SJCRH30 (cell line): ENCODE measurements at regions not wholly inside any gene's neighbourhood (a gene's known extent, or its start where the extent isn't known, plus 50 kb on each side); places are given as distances from the start of the nearest gene placed in this dataset.
"Not testable (repeated sequence)": the region's sequence is repeated elsewhere in the genome, so short reads cannot be mapped to it uniquely, and the experiment has no call there.

Experiments used
- DNase-seq, 2 experiments: peaks; one replicate each; pipeline ENCODE4 v3.0.0-alpha.2; 2015 to 2020
- H3K27ac ChIP-seq: fragments of 250-450 bp; sonication (Bioruptor Pico); 2 replicates; pipeline ENCODE4 v1.5.1; 2020; ENCODE audit warnings: mild to moderate bottlenecking, moderate library complexity
- H3K27me3 ChIP-seq: fragments of 250-450 bp; sonication (Bioruptor Pico); 2 replicates; pipeline ENCODE4 v1.5.1; 2020; ENCODE audit warnings: mild to moderate bottlenecking, moderate library complexity
- H3K36me3 ChIP-seq: fragments of 250-450 bp; sonication (Bioruptor Pico); 2 replicates; pipeline ENCODE4 v1.5.1; 2020; ENCODE audit warnings: mild to moderate bottlenecking, moderate library complexity
- H3K4me1 ChIP-seq: fragments of 250-450 bp; sonication (Bioruptor Pico); 2 replicates; pipeline ENCODE4 v1.5.1; 2020; ENCODE audit warnings: mild to moderate bottlenecking, moderate library complexity
- H3K4me3 ChIP-seq: fragments of 250-450 bp; sonication (Bioruptor Pico); 2 replicates; pipeline ENCODE4 v1.5.1; 2020; ENCODE audit warnings: mild to moderate bottlenecking, moderate library complexity
- H3K9me3 ChIP-seq: fragments of 250-450 bp; sonication (Bioruptor Pico); replicated peaks from 2 replicates; pipeline ENCODE4 v1.5.1; 2020; ENCODE audit warnings: mild to moderate bottlenecking, moderate library complexity

- no peaks in the 10 kb centered on the region for H3K9me3 ChIP-seq
- no peaks in the 10 kb centered on the region for H3K36me3 ChIP-seq
- H3K4me3 ChIP-seq = no peak overlapping the region
These were observed 97.2 kb upstream of the FRG1 start for GRCh38 chr4:189843413-189844009.

DNA sequence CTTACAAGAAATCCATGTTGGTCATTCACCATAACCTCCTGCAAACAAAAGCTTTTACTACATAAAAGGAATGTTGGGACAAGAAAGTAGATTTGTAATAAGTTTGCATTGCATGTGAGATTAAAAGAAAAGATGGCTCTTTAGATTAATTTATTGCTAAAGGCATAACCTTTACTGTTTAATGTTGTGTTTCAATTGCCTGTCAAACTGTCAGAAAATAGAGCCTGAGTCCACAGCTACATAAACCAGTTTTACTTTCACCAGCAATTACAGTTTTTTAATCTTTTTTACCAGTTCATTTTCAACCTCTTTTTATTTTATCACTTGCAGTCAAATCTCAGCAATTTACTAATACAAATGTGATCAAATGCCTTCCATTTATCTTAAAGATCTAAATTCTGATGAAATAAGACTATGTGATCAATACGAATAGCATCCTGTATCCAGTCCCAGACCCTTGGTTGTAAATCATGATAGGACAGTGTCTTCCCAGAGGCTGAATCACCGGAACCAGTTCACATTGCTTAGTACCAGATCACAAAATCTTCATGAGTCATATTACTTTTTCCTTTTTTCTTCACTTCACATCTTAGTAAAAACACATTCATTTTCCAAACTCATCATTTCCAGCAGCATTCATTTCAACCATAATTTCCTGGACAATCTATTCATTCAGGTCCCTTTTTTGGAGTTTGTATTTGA, 95.4 kb upstream of the FRG1 start:
- DNase-seq = no peak
- H3K27ac ChIP-seq = no peak overlapping the region
- no peaks in the 10 kb centered on the region for H3K9me3 ChIP-seq
- no peaks in the 10 kb centered on the region for H3K27me3 ChIP-seq
- no peak overlapping the region for H3K4me3 ChIP-seq
- no peaks in the 10 kb centered on the region for H3K4me1 ChIP-seq
- H3K36me3 ChIP-seq = no peaks in the 10 kb centered on the region

More at GRCh38 chr4:189843413-189844009, 97.2 kb upstream of the FRG1 start:
- no peaks in the 10 kb centered on the region for H3K27me3 ChIP-seq
- H3K4me1 ChIP-seq = no peaks in the 10 kb centered on the region
- no peak overlapping the region for H3K27ac ChIP-seq
- DNase-seq = no peak

DNA sequence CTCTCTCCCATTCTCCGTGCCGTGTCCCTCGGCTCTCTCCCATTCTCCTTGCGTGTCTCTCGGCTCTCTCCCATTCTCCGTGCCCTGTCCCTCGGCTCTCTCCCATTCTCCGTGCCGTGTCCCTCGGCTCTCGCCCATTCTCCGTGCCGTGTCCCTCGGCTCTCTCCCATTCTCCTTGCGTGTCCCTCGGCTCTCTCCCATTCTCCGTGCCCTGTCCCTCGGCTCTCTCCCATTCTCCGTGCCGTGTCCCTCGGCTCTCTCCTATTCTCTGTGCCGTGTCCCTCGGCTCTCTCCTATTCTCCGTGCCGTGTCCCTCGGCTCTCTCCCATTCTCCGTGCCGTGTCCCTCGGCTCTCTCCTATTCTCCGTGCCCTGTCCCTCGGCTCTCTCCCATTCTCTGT, 94.6 kb upstream of the FRG1 start:
- not testable (repeated sequence) for DNase-seq, H3K4me1 ChIP-seq, H3K9me3 ChIP-seq

GRCh38 chr4:189846608-189847007, 94.1 kb upstream of the FRG1 start:
- H3K9me3 ChIP-seq, H3K36me3 ChIP-seq, H3K27ac ChIP-seq, H3K27me3 ChIP-seq, DNase-seq, H3K4me1 ChIP-seq, H3K4me3 ChIP-seq: not testable (repeated sequence)

More for the DNA sequence above, 94.6 kb upstream of the FRG1 start:
- H3K27me3 ChIP-seq, H3K36me3 ChIP-seq, H3K27ac ChIP-seq, H3K4me3 ChIP-seq: not testable (repeated sequence)

DNA sequence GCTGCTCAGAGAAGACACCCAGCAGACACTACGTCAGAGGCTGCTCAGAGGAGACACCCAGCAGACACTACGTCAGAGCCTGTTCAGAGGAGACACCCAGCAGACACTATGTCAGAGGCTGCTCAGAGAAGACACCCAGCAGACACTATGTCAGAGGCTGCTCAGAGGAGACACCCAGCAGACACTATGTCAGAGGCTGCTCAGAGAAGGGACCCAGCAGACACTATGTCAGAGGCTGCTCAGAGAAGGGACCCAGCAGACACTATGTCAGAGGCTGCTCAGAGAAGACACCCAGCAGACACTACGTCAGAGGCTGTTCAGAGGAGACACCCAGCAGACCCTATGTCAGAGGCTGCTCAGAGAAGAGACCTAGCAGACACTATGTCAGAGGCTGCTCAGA, 92.0 kb upstream of the FRG1 start:
- H3K27ac ChIP-seq, H3K27me3 ChIP-seq, DNase-seq, H3K4me1 ChIP-seq, H3K9me3 ChIP-seq, H3K4me3 ChIP-seq, H3K36me3 ChIP-seq: not testable (repeated sequence)

DNA sequence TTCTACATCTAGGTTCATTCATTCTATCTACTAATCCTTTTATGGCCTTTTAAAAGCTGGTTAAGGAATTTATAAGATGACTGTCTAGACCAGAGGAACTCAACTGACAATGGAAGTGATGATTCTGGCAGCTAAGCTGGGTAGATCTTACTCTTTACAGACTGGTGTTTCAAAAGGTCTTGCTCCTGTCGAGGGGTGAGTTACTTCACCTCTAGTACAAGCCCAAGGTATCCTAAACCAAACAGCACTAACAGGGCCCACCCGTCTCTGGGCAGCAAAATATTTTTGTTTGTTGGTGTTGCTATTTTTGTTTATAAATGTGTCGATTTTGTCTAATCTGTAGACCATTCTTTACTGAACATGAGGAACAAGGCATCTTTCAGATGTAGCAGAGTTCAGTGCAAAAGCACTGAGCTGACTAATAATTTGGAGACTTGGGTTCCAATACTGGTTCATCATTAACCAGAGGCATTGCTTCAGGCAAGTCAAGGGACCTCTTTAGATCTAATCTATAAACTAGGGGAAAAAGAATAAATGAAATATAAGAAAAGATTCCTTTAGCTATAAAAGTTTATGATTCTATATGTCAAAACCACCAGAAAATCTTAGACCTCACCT, 90.3 kb upstream of the FRG1 start:
- Histone ChIP-seq H3K4me3 (no peak overlapping the region), H3K4me1 (no peaks in the 10 kb centered on the region), H3K9me3 (no peaks in the 10 kb centered on the region), H3K36me3 (no peaks in the 10 kb centered on the region), H3K27me3 (no peaks in the 10 kb centered on the region), H3K27ac (no peak overlapping the region)
- no peak for DNase-seq

GRCh38 chr4:189858435-189858834, 82.2 kb upstream of the FRG1 start:
- Histone ChIP-seq H3K9me3 (no peaks in the 10 kb centered on the region), H3K27me3 (no peaks in the 10 kb centered on the region), H3K4me3 (no peak overlapping the region), H3K4me1 (no peaks in the 10 kb centered on the region), H3K27ac (no peak overlapping the region), H3K36me3 (no peaks in the 10 kb centered on the region)
- no peak for DNase-seq

GRCh38 chr4:189861101-189861500, 79.6 kb upstream of the FRG1 start:
- Histone ChIP-seq H3K36me3 (no peaks in the 10 kb centered on the region), H3K4me3 (no peak overlapping the region), H3K27me3 (no peaks in the 10 kb centered on the region), H3K27ac (no peak overlapping the region), H3K4me1 (no peaks in the 10 kb centered on the region), H3K9me3 (no peaks in the 10 kb centered on the region)
- no peak for DNase-seq

- Histone ChIP-seq H3K36me3 (no peaks in the 10 kb centered on the region), H3K9me3 (no peaks in the 10 kb centered on the region), H3K27ac (no peak overlapping the region), H3K4me3 (no peak overlapping the region), H3K27me3 (no peaks in the 10 kb centered on the region), H3K4me1 (no peaks in the 10 kb centered on the region)
- DNase-seq = no peak
These were observed 71.4 kb upstream of the FRG1 start for GRCh38 chr4:189869236-189869635.

DNA sequence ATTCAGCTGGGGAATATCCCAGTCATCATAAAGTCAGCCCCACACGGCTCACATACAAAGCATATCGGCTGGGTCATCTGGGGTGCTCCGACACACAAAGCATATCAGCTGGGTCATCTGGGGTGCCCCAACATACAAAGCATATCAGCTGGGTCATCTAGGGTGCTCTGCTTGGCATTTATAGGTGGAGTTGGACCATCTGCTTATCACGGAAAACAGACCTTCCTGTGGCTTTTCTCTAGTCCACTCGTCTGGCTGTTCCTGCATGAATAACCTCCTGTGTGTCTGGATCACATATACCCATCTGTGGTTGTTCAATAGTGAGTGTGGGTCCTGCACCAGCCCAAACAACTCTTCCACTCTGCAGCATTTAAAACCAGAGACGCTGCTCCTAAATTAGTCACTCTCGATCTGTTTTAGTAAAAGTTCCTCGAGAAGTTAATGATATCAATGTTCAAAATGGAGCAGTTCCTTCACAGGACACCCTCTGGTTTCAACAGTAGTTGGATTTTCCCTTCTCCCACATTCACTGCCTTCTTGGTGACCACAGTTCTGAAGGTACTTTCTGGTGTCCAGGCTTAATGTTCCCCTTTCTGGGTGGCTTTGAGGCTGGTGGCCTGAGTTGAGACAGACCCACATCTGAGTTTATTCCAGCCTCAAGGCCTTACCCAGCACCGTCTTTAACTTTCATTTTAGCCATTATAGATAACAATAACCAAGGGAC, 70.0 kb upstream of the FRG1 start:
- H3K27me3 ChIP-seq = no peaks in the 10 kb centered on the region
- no peak for DNase-seq
- H3K36me3 ChIP-seq = no peaks in the 10 kb centered on the region
- no peaks in the 10 kb centered on the region for H3K9me3 ChIP-seq
- H3K4me3 ChIP-seq = no peak overlapping the region
- no peak overlapping the region for H3K27ac ChIP-seq
- H3K4me1 ChIP-seq = no peaks in the 10 kb centered on the region

DNA sequence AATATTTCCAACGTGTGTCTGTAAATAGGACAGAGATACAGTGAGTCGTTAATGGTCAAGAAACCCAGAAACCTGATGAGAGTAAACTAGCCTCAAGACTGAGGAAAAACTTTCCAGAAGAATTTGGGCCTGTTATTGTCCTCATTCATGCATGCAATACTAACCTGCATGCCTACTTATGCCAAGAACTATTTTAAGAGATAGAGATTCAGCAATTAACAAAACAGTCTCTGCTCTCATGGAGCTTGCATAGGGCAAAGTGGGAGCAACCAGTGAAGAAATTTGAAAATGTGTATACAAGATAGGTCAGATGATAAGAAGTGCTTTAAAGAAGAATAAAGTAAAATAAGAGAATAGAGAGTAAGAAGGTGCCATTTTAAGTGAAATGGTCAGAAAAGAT, 66.1 kb upstream of the FRG1 start:
- Histone ChIP-seq H3K4me1 (no peaks in the 10 kb centered on the region), H3K9me3 (no peaks in the 10 kb centered on the region), H3K27ac (no peak overlapping the region), H3K36me3 (no peaks in the 10 kb centered on the region), H3K4me3 (no peak overlapping the region), H3K27me3 (no peaks in the 10 kb centered on the region)
- no peak for DNase-seq

GRCh38 chr4:189881190-189881589, 59.5 kb upstream of the FRG1 start:
- H3K27me3 ChIP-seq, DNase-seq, H3K36me3 ChIP-seq, H3K9me3 ChIP-seq, H3K27ac ChIP-seq, H3K4me1 ChIP-seq, H3K4me3 ChIP-seq: not testable (repeated sequence)

GRCh38 chr4:189888407-189888806, 52.3 kb upstream of the FRG1 start:
- not testable (repeated sequence) for H3K4me1 ChIP-seq, DNase-seq, H3K27ac ChIP-seq, H3K36me3 ChIP-seq, H3K4me3 ChIP-seq, H3K9me3 ChIP-seq, H3K27me3 ChIP-seq
